PC-3 (cell line): ENCODE measurements at regions not wholly inside any gene's neighbourhood (a gene's known extent, or its start where the extent isn't known, plus 50 kb on each side); places are given as distances from the start of the nearest gene placed in this dataset.
A peak's percentile ranks its signal among the peaks of the same experiment; 100 is the strongest.

Source experiments
- ATAC-seq: fragments of 200-7000 bp; cut with Tn5 transposase; 2 replicates; pipeline ENCODE4 v1.9.1; 2020; ENCODE audit warnings: mild to moderate bottlenecking, moderate library complexity
- BruUV-seq: library from RNA; stranded (reverse); fragments of 400-500 nt; replicated peaks from 2 replicates; lab custom pipeline; 2021; lab: Mats Ljungman, UMichigan
- CTCF ChIA-PET: fragments of 300-600 bp; sonication (Branson Sonifier 250); formaldehyde crosslinking; loops from one replicate; lab custom pipeline; 2022; ENCODE audit warnings: antibody characterized with exemption; lab: Charles Lee
- POLR2A ChIA-PET: fragments of 300-600 bp; sonication (Branson Sonifier 250); formaldehyde crosslinking; loops from one replicate; lab custom pipeline; 2022; ENCODE audit warnings: antibody characterized with exemption; ENCODE audit not compliant: unreplicated experiment; lab: Charles Lee
- DNase-seq: peaks from one replicate; pipeline ENCODE4 v3.0.0-alpha.2; 2015
- H2AFZ ChIP-seq: fragments of 300-600 bp; sonication (generic); 2 replicates; pipeline ENCODE4 v1.6.0; 2016; ENCODE audit warnings: antibody characterized with exemption, low read length
- H3F3A ChIP-seq: fragments of 300-600 bp; sonication (generic); one replicate; pipeline ENCODE4 v1.6.0; 2017; ENCODE audit warnings: antibody characterized with exemption, low read length, control low read depth, mild to moderate bottlenecking; ENCODE audit not compliant: unreplicated experiment
- H3K27ac ChIP-seq: fragments of 300-600 bp; sonication (generic); 2 replicates; pipeline ENCODE4 v1.5.1; 2016; ENCODE audit warnings: mild to moderate bottlenecking, low read length
- H3K27me3 ChIP-seq: fragments of 300-600 bp; sonication (generic); 2 replicates; pipeline ENCODE4 v1.6.1; 2016; ENCODE audit warnings: low read length, mixed read lengths
- H3K36me3 ChIP-seq: fragments of 300-600 bp; sonication (generic); 2 replicates; pipeline ENCODE4 v1.6.1; 2016; ENCODE audit warnings: low read depth, mixed run types, low read length, mixed read lengths
- H3K4me1 ChIP-seq: fragments of 300-600 bp; sonication (generic); 2 replicates; pipeline ENCODE4 v1.5.1; 2016; ENCODE audit warnings: low read length; ENCODE audit not compliant: insufficient read depth
- H3K4me2 ChIP-seq: fragments of 300-600 bp; sonication (generic); 2 replicates; pipeline ENCODE4 v1.6.0; 2016; ENCODE audit warnings: low read length
- H3K4me3 ChIP-seq: fragments of 300-600 bp; sonication (generic); 2 replicates; pipeline ENCODE4 v1.5.1; 2016; ENCODE audit warnings: mild to moderate bottlenecking, low read length, mixed read lengths
- H3K79me2 ChIP-seq: fragments of 300-600 bp; sonication (generic); 2 replicates; pipeline ENCODE4 v1.6.1; 2017; ENCODE audit warnings: low read length, mixed read lengths
- H3K9ac ChIP-seq: fragments of 300-600 bp; sonication (generic); 2 replicates; pipeline ENCODE4 v1.6.0; 2016; ENCODE audit warnings: mild to moderate bottlenecking, low read length
- H3K9me2 ChIP-seq: fragments of 300-600 bp; sonication (generic); replicated peaks from 2 replicates; pipeline ENCODE4 v1.6.1; 2016; ENCODE audit warnings: mixed run types, low read length, mixed read lengths
- H3K9me3 ChIP-seq: fragments of 300-600 bp; sonication (generic); 2 replicates; pipeline ENCODE4 v1.6.1; 2016; ENCODE audit warnings: low read length, mixed read lengths
- H4K20me1 ChIP-seq: fragments of 300-600 bp; sonication (generic); 2 replicates; pipeline ENCODE4 v1.6.1; 2016; ENCODE audit warnings: low read length, mixed read lengths
- EZH2 ChIP-seq: fragments of 300-600 bp; sonication (generic); IDR thresholded peaks from one replicate; pipeline ENCODE4 v1.6.1; 2017; ENCODE audit warnings: antibody characterized with exemption, mild to moderate bottlenecking, low read length; ENCODE audit not compliant: unreplicated experiment
- EZH2phosphoT487 ChIP-seq: fragments of 300-600 bp; sonication (generic); IDR thresholded peaks from 2 replicates; pipeline ENCODE4 v1.6.1; 2018; ENCODE audit warnings: mild to moderate bottlenecking, antibody characterized with exemption, low read length, borderline replicate concordance
- intact Hi-C: fragments of 100-400 bp; cut with micrococcal nuclease; formaldehyde crosslinking; loops from 2 replicates; pipeline ENCODE4 v1.9.0; 2023
- TF ChIP-seq, protein P1 (sequence below): fragments of 300-600 bp; sonication (generic); conservative IDR thresholded peaks from 2 replicates; pipeline ENCODE4 v1.5.1; 2017; ENCODE audit warnings: antibody characterized with exemption, low read depth, mild to moderate bottlenecking, low read length

DNA sequence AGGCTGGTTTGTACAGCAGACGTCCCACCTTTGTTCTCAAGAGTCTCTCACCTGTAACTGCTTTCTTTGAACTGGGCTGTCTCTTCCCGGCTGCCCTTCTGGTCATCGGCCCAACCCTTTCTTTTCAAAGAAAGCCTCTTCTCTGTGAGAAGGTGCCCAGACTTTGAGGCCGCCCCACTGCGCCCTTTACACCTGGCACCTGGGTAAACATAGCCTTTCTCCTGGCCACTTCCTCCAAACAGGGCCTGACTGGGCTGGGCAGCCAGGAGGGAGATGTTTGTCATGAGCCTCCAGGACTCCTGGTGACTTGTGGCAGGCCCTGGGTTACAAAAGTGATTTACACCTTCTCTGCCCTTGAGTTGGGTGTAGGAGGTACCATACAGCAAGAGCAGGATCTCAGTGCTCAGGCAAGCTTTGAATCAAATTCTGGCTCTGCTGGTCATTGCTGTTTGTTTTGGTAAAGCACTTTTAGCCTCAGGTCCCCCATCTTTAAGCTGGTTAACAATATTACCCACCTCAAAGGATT, 127.2 kb upstream of the CXCL14 start:
- POLR2A ChIA-PET = no interaction called here
- Histone ChIP-seq H3K9me3 (no peaks in the 10 kb centered on the region), H3K9ac (no peak overlapping the region), H3K4me3 (no peak overlapping the region), H3K4me2 (no peak overlapping the region), H4K20me1 (no peaks in the 10 kb centered on the region), H3K27ac (no peak overlapping the region), H3F3A (no peaks in the 10 kb centered on the region), H3K27me3 (peaks cover 39% of the 10 kb centered on the region), H3K79me2 (no peaks in the 10 kb centered on the region), H3K36me3 (no peaks in the 10 kb centered on the region), H3K9me2 (no peaks in the 10 kb centered on the region), H3K4me1 (no peaks in the 10 kb centered on the region), H2AFZ (no peak overlapping the region)
- DNase-seq (no peak), ATAC-seq (no peak)
- TF ChIP-seq, protein P1, sequence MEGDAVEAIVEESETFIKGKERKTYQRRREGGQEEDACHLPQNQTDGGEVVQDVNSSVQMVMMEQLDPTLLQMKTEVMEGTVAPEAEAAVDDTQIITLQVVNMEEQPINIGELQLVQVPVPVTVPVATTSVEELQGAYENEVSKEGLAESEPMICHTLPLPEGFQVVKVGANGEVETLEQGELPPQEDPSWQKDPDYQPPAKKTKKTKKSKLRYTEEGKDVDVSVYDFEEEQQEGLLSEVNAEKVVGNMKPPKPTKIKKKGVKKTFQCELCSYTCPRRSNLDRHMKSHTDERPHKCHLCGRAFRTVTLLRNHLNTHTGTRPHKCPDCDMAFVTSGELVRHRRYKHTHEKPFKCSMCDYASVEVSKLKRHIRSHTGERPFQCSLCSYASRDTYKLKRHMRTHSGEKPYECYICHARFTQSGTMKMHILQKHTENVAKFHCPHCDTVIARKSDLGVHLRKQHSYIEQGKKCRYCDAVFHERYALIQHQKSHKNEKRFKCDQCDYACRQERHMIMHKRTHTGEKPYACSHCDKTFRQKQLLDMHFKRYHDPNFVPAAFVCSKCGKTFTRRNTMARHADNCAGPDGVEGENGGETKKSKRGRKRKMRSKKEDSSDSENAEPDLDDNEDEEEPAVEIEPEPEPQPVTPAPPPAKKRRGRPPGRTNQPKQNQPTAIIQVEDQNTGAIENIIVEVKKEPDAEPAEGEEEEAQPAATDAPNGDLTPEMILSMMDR = no peak
- TF ChIP-seq EZH2phosphoT487 = no peak
- no peak for TF ChIP-seq EZH2
- BruUV-seq = no TSS peak
- intact Hi-C loops = no loop called here
- CTCF ChIA-PET = no interaction called here

DNA sequence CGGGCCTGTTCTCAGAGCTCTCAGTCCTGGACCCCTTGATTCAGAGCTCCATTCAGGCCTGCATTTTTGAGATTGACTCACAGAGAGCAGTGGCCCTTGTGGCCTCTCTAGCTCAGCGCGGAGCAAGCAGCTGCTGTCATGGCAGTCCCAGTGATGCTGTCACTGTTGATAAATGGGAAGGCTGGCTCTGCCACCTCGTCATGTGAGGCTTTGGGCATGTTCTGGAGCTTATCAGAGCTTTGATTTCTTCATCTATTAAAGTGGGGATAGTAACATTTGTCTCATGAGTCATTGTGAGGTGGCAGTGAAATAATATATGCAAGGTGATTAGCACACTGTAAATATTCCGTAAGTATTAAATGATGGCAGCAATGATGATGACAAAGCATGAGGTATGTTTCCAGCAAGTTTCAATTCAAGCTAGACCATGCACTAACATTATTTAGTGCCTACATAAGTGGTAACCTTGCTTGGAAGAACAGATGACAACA, 126.4 kb upstream of the CXCL14 start:
- no peaks in the 10 kb centered on the region for H3K9me3 ChIP-seq
- BruUV-seq = no TSS peak
- H3K36me3 ChIP-seq = no peaks in the 10 kb centered on the region
- ChIA-PET CTCF (no interaction called here), POLR2A (no interaction called here)
- H3K4me2 ChIP-seq = no peak overlapping the region
- TF ChIP-seq EZH2phosphoT487 (no peak), EZH2 (no peak)
- TF ChIP-seq, protein P1 = no peak
- peaks cover 31% of the 10 kb centered on the region for H3K27me3 ChIP-seq
- no peaks in the 10 kb centered on the region for H4K20me1 ChIP-seq
- no peak overlapping the region for H3K27ac ChIP-seq
- peak; percentile 6 for DNase-seq
- intact Hi-C loops = no loop called here
- no peaks in the 10 kb centered on the region for H3K4me1 ChIP-seq
- H3K9ac ChIP-seq = no peak overlapping the region
- H3K4me3 ChIP-seq = no peak overlapping the region
- H3F3A ChIP-seq = no peaks in the 10 kb centered on the region
- no peaks in the 10 kb centered on the region for H3K9me2 ChIP-seq
- no peaks in the 10 kb centered on the region for H3K79me2 ChIP-seq
- no peak for ATAC-seq
- no peak overlapping the region for H2AFZ ChIP-seq

DNA sequence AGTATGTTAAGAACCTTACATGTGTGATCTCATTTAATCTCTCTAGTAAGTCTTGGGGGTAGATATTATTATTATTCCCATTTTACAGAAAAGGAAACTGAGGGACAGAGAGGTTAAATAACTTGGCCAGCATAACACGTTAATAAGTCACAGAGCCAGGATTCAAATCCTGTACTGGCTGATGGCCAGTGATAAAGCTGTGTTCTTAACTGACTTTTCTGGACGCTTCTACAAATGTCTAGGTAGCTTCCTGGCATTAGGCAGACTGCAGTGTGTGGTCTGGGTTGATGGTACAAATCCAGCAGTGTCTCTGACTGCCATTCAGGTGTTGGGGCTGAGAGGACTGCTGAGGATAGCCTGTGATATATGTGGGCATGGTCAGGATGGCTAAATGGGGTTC, 125.8 kb upstream of the CXCL14 start:
- no peaks in the 10 kb centered on the region for H4K20me1 ChIP-seq
- ChIA-PET POLR2A (no interaction called here), CTCF (no interaction called here)
- no peak overlapping the region for H3K9ac ChIP-seq
- no peak overlapping the region for H3K4me3 ChIP-seq
- no peaks in the 10 kb centered on the region for H3K79me2 ChIP-seq
- H3K36me3 ChIP-seq = no peaks in the 10 kb centered on the region
- H3F3A ChIP-seq = no peaks in the 10 kb centered on the region
- H3K27ac ChIP-seq = no peak overlapping the region
- no peak overlapping the region for H2AFZ ChIP-seq
- intact Hi-C loops = no loop called here
- no peaks in the 10 kb centered on the region for H3K9me3 ChIP-seq
- no peaks in the 10 kb centered on the region for H3K9me2 ChIP-seq
- no peak overlapping the region for H3K4me2 ChIP-seq
- no peak for DNase-seq
- ATAC-seq = no peak
- BruUV-seq = no TSS peak
- TF ChIP-seq, protein P1 = no peak
- TF ChIP-seq EZH2 = no peak
- TF ChIP-seq EZH2phosphoT487 = no peak
- peaks cover 25% of the 10 kb centered on the region for H3K27me3 ChIP-seq
- H3K4me1 ChIP-seq = no peaks in the 10 kb centered on the region
